ENCODE measurements at regions not wholly inside any gene's neighbourhood (a gene's known extent, or its start where the extent isn't known, plus 50 kb on each side); places are given as distances from the start of the nearest gene placed in this dataset.

GRCh38 chr17:77476006-77476405 is 335.2 kb downstream of the SEC14L1 start:
- no peak for DNase-seq (ENCODE audit: low spot score)
- peaks cover 29 to 66% of the 10 kb centered on the region in 2 experiments for H3K36me3 ChIP-seq (replicated peaks in 1 of 2; ENCODE audit: control insufficient read depth in 1 of 2, insufficient read depth in 2 of 2, low read length in 2 of 2)
- H4K20me1 ChIP-seq (ENCODE audit: insufficient read depth, low read length) = peaks cover 95% of the 10 kb centered on the region
- BruUV-seq (replicated peaks) = no TSS peak
- WGBS (ENCODE audit: low lambda C conversion rate) = 100% methylated on average over 2 of the region's 7 CpGs
- intact Hi-C loops (cut with micrococcal nuclease; ENCODE audit: unreplicated experiment) (no loop called here), in situ Hi-C loops (cut with HindIII; ENCODE audit: extremely low pct_ligation_motif_present, low pct_unique_long_range_greater_than_20kb) (no loop called here)
- FAIRE-seq = no peak
- ChIA-PET POLR2A (no interaction called here), CTCF (ENCODE audit: low intra/inter-chr PET ratio, low total read pairs) (no interaction called here)
- no peak overlapping the region for H3K4me2 ChIP-seq (ENCODE audit: low read depth, low read length)
- TF ChIP-seq SOX5 (CRISPR knock-in tag; IDR thresholded peaks at IDR 0.05; ENCODE audit: borderline replicate concordance) = no peak
- 0 out of 2 replicates have a peak, but pooled peaks have one; percentile 22 for TF ChIP-seq ZNF225 (CRISPR knock-in tag; IDR thresholded peaks at IDR 0.05)
- no peak for TF ChIP-seq IKZF4 (CRISPR knock-in tag; IDR thresholded peaks at IDR 0.05; ENCODE audit: borderline replicate concordance, low read depth, not compliant biosample characterization)
- TF ChIP-seq AGO2 (optimal IDR thresholded peaks at IDR 0.05; ENCODE audit: low read depth, low read length) = peak; percentile 29
- TF ChIP-seq RBM22 (optimal IDR thresholded peaks at IDR 0.05; ENCODE audit: low read length) = peak; percentile 0
- TF ChIP-seq ZNF768 (CRISPR knock-in tag; IDR thresholded peaks at IDR 0.05) = peak; percentile 22; the same call in 1 of the 2 replicates
- H3K79me2 ChIP-seq (ENCODE audit: insufficient read depth, low read length) = peaks cover 92% of the 10 kb centered on the region
- peaks cover 42% of the 10 kb centered on the region for H3K4me1 ChIP-seq (ENCODE audit: insufficient read depth, low read length)
- H3K27ac ChIP-seq (ENCODE audit: extremely low read length, insufficient read depth, low read length) = no peak overlapping the region
- no peak overlapping the region for H2AFZ ChIP-seq (ENCODE audit: low read length)
- H3K9ac ChIP-seq (ENCODE audit: insufficient read depth, low read depth, low read length) = no peak overlapping the region
- H3K9me3 ChIP-seq (ENCODE audit: low read length) = no peaks in the 10 kb centered on the region
- ATAC-seq = no peak
- no peaks in the 10 kb centered on the region for H3K27me3 ChIP-seq (ENCODE audit: control insufficient read depth in 1 of 2, insufficient read depth in 2 of 2, low read length in 2 of 2)
- H3K4me3 ChIP-seq (replicated peaks in 1 of 3; ENCODE audit: insufficient read depth in 1 of 3, low read depth in 2 of 3, low read length in 3 of 3) = no peak overlapping the region

- in situ Hi-C loops (cut with HindIII; ENCODE audit: extremely low pct_ligation_motif_present, low pct_unique_long_range_greater_than_20kb) (no loop called here), intact Hi-C loops (cut with micrococcal nuclease; ENCODE audit: unreplicated experiment) (no loop called here)
- ChIA-PET CTCF (ENCODE audit: low intra/inter-chr PET ratio, low total read pairs) (no interaction called here), POLR2A (no interaction called here)
- Histone ChIP-seq H3K27me3 (ENCODE audit: control insufficient read depth in 1 of 2, insufficient read depth in 2 of 2, low read length in 2 of 2) (no peaks in the 10 kb centered on the region), H3K36me3 (replicated peaks in 1 of 2; ENCODE audit: control insufficient read depth in 1 of 2, insufficient read depth in 2 of 2, low read length in 2 of 2) (peaks cover 32 to 66% of the 10 kb centered on the region in 2 experiments), H3K4me3 (replicated peaks in 1 of 3; ENCODE audit: insufficient read depth in 1 of 3, low read depth in 2 of 3, low read length in 3 of 3) (no peak overlapping the region), H3K79me2 (ENCODE audit: insufficient read depth, low read length) (peaks cover 90% of the 10 kb centered on the region), H3K9ac (ENCODE audit: insufficient read depth, low read depth, low read length) (no peak overlapping the region), H3K4me1 (ENCODE audit: insufficient read depth, low read length) (peaks cover 37% of the 10 kb centered on the region), H4K20me1 (ENCODE audit: insufficient read depth, low read length) (peaks cover 95% of the 10 kb centered on the region), H3K27ac (ENCODE audit: extremely low read length, insufficient read depth, low read length) (no peak overlapping the region), H3K4me2 (ENCODE audit: low read depth, low read length) (no peak overlapping the region), H3K9me3 (ENCODE audit: low read length) (no peaks in the 10 kb centered on the region), H2AFZ (ENCODE audit: low read length) (no peak overlapping the region)
- WGBS (ENCODE audit: low lambda C conversion rate) = 94% methylated on average over 4 of the region's 8 CpGs
- ATAC-seq (no peak), DNase-seq (ENCODE audit: low spot score) (no peak), FAIRE-seq (no peak)
- no TSS peak for BruUV-seq (replicated peaks)
- TF ChIP-seq ZNF530 (CRISPR knock-in tag; IDR thresholded peaks at IDR 0.05; ENCODE audit: low read depth) (no peak), ZNF704 (CRISPR knock-in tag; IDR thresholded peaks at IDR 0.05; ENCODE audit: borderline replicate concordance) (no peak), PPARG (CRISPR knock-in tag; conservative IDR thresholded peaks at IDR 0.05) (no peak), NR0B2 (CRISPR knock-in tag; IDR thresholded peaks at IDR 0.05) (0 out of 2 replicates have a peak, but pooled peaks have one; percentile 19), RBM22 (optimal IDR thresholded peaks at IDR 0.05; ENCODE audit: low read length) (peak; percentile 10), ZNF142 (CRISPR knock-in tag; IDR thresholded peaks at IDR 0.05) (no peak)
Observed at GRCh38 chr17:77476498-77476897, 335.7 kb downstream of the SEC14L1 start.

Data from HepG2 (cell line).